ENCODE measurements at regions not wholly inside any gene's neighbourhood (a gene's known extent, or its start where the extent isn't known, plus 50 kb on each side); places are given as distances from the start of the nearest gene placed in this dataset.

GRCh38 chrX:88838392-88838791, 91.4 kb downstream of the CPXCR1 start:
- TF ChIP-seq LEF1 (IDR thresholded peaks at IDR 0.05; ENCODE audit: borderline replicate concordance) (no peak), FOXK2 (IDR thresholded peaks at IDR 0.05) (no peak), TARDBP (IDR thresholded peaks at IDR 0.05) (no peak), NFRKB (IDR thresholded peaks at IDR 0.05) (no peak)
